ENCODE measurements at regions not wholly inside any gene's neighbourhood (a gene's known extent, or its start where the extent isn't known, plus 50 kb on each side); places are given as distances from the start of the nearest gene placed in this dataset.

- TF ChIP-seq CREB1 (CRISPR knock-in tag; IDR thresholded peaks at IDR 0.05; ENCODE audit: low read depth) = no peak
- TF ChIP-seq EZH2 (IDR thresholded peaks at IDR 0.05; ENCODE audit: low read depth, unreplicated experiment) = no peak
- no peak for TF ChIP-seq CTCF (conservative IDR thresholded peaks at IDR 0.05; ENCODE audit: low read depth in 2 of 2)
- TF ChIP-seq NANOG (IDR thresholded peaks at IDR 0.05; ENCODE audit: borderline replicate concordance) = no peak
- no peak for TF ChIP-seq JUNB (IDR thresholded peaks at IDR 0.05; ENCODE audit: unreplicated experiment)
- TF ChIP-seq POLR2AphosphoS5 (IDR thresholded peaks at IDR 0.05; ENCODE audit: low read depth) = no peak
- TF ChIP-seq EZH2phosphoT487 (IDR thresholded peaks at IDR 0.05; ENCODE audit: unreplicated experiment) = no peak
- TF ChIP-seq, protein P1, sequence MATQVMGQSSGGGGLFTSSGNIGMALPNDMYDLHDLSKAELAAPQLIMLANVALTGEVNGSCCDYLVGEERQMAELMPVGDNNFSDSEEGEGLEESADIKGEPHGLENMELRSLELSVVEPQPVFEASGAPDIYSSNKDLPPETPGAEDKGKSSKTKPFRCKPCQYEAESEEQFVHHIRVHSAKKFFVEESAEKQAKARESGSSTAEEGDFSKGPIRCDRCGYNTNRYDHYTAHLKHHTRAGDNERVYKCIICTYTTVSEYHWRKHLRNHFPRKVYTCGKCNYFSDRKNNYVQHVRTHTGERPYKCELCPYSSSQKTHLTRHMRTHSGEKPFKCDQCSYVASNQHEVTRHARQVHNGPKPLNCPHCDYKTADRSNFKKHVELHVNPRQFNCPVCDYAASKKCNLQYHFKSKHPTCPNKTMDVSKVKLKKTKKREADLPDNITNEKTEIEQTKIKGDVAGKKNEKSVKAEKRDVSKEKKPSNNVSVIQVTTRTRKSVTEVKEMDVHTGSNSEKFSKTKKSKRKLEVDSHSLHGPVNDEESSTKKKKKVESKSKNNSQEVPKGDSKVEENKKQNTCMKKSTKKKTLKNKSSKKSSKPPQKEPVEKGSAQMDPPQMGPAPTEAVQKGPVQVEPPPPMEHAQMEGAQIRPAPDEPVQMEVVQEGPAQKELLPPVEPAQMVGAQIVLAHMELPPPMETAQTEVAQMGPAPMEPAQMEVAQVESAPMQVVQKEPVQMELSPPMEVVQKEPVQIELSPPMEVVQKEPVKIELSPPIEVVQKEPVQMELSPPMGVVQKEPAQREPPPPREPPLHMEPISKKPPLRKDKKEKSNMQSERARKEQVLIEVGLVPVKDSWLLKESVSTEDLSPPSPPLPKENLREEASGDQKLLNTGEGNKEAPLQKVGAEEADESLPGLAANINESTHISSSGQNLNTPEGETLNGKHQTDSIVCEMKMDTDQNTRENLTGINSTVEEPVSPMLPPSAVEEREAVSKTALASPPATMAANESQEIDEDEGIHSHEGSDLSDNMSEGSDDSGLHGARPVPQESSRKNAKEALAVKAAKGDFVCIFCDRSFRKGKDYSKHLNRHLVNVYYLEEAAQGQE (IDR thresholded peaks at IDR 0.05; ENCODE audit: unreplicated experiment) = no peak
- no peak for TF ChIP-seq ETS1 (IDR thresholded peaks at IDR 0.05)
- no peak for TF ChIP-seq ZNF331 (CRISPR knock-in tag; IDR thresholded peaks at IDR 0.05; ENCODE audit: low read depth)
- no peak for TF ChIP-seq STAT1 (IDR thresholded peaks at IDR 0.05; ENCODE audit: unreplicated experiment)
Observed at GRCh38 chr21:28133116-28133515, 859.6 kb downstream of the LTN1 start.

Data from GM23338 (cell line).